Neural cell (in vitro differentiated cells): ENCODE measurements at regions not wholly inside any gene's neighbourhood (a gene's known extent, or its start where the extent isn't known, plus 50 kb on each side); places are given as distances from the start of the nearest gene placed in this dataset.

Source experiments
- H2AFZ ChIP-seq: fragments of 200-600, 300-800 bp; sonication (generic), shearing (Covaris generic); 2 replicates; pipeline ENCODE4 v1.6.0; 2014; ENCODE audit warnings: low read depth, mild to moderate bottlenecking, antibody characterized with exemption, low read length, moderate library complexity
- H3F3A ChIP-seq: fragments of 200-600 bp; shearing (Covaris generic); 2 replicates; pipeline ENCODE4 v1.6.1; 2016; ENCODE audit warnings: mild to moderate bottlenecking, moderate library complexity, mixed read lengths, antibody characterized with exemption, low read length; ENCODE audit not compliant: insufficient read depth, poor library complexity, severe bottlenecking
- H3K27ac ChIP-seq: fragments of 200-600, 300-800 bp; sonication (generic), shearing (Covaris generic); 2 replicates; pipeline ENCODE4 v1.5.1; 2014; ENCODE audit warnings: mild to moderate bottlenecking, low read length, moderate library complexity
- H3K27me3 ChIP-seq: fragments of 300-800, 200-600 bp; sonication (generic), shearing (Covaris generic); 2 replicates; pipeline ENCODE4 v1.6.0; 2014; ENCODE audit warnings: mild to moderate bottlenecking, low read depth, low read length, moderate library complexity; ENCODE audit not compliant: insufficient read depth
- H3K36me3 ChIP-seq: fragments of 300-800, 200-600 bp; sonication (generic), shearing (Covaris generic); 2 replicates; pipeline ENCODE4 v1.5.1; 2014; ENCODE audit warnings: mild to moderate bottlenecking, antibody characterized with exemption, low read length, moderate library complexity; ENCODE audit not compliant: insufficient read depth
- H3K4me2 ChIP-seq: fragments of 300-800, 200-600 bp; sonication (generic), shearing (Covaris generic); 2 replicates; pipeline ENCODE4 v1.6.0; 2014; ENCODE audit warnings: mild to moderate bottlenecking, low read length
- H3K4me3 ChIP-seq: fragments of 300-800, 200-600 bp; sonication (generic), shearing (Covaris generic); 2 replicates; pipeline ENCODE4 v1.5.1; 2014; ENCODE audit warnings: mild to moderate bottlenecking, low read length, moderate library complexity
- H3K79me2 ChIP-seq: fragments of 200-600 bp; shearing (Covaris generic); replicated peaks from 2 replicates; pipeline ENCODE4 v1.6.0; 2014; ENCODE audit warnings: mild to moderate bottlenecking, low read length, moderate library complexity; ENCODE audit not compliant: insufficient read depth
- H3K9ac ChIP-seq: fragments of 300-800, 200-600 bp; sonication (generic), shearing (Covaris generic); 2 replicates; pipeline ENCODE4 v1.6.1; 2016; ENCODE audit warnings: mild to moderate bottlenecking, low read length, mixed read lengths
- H3K9me2 ChIP-seq: fragments of 200-600 bp; shearing (Covaris generic); 2 replicates; pipeline ENCODE4 v1.6.1; 2016; ENCODE audit warnings: mild to moderate bottlenecking, low read length, mixed read lengths; ENCODE audit not compliant: insufficient read depth
- H3K9me3 ChIP-seq: fragments of 200-600, 300-800 bp; sonication (generic), shearing (Covaris generic); 2 replicates; pipeline ENCODE4 v1.6.1; 2016; ENCODE audit warnings: mild to moderate bottlenecking, mixed run types, low read length, moderate library complexity, mixed read lengths
- H4K20me1 ChIP-seq: fragments of 200-600 bp; shearing (Covaris generic); 2 replicates; pipeline ENCODE4 v1.6.1; 2016; ENCODE audit warnings: mild to moderate bottlenecking, mixed run types; ENCODE audit not compliant: insufficient read depth
- EP300 ChIP-seq: fragments of 450-650 bp; conservative IDR thresholded peaks from 2 replicates; pipeline ENCODE4 v1.6.1; 2014; ENCODE audit warnings: antibody characterized with exemption, mild to moderate bottlenecking, moderate library complexity; ENCODE audit not compliant: poor library complexity, severe bottlenecking
- EZH2 ChIP-seq: fragments of 200-600, 300-800 bp; shearing (Covaris generic), sonication (generic); IDR thresholded peaks from 2 replicates; pipeline ENCODE4 v1.6.1; 2014; ENCODE audit warnings: antibody characterized with exemption, low read length, borderline replicate concordance, mild to moderate bottlenecking; ENCODE audit not compliant: insufficient read depth, poor library complexity, severe bottlenecking
- MXI1 ChIP-seq: fragments of 450-650 bp; conservative IDR thresholded peaks from 2 replicates; pipeline ENCODE4 v1.6.1; 2014; ENCODE audit warnings: antibody characterized with exemption, mild to moderate bottlenecking; ENCODE audit not compliant: poor library complexity, severe bottlenecking
- POLR2AphosphoS5 ChIP-seq: IDR thresholded peaks from 2 replicates; pipeline ENCODE4 v1.6.1; 2012
- RAD21 ChIP-seq: fragments of 450-650 bp; conservative IDR thresholded peaks from 2 replicates; pipeline ENCODE4 v1.6.1; 2014; ENCODE audit warnings: antibody characterized with exemption, mild to moderate bottlenecking, moderate library complexity
- REST ChIP-seq: IDR thresholded peaks from 2 replicates; pipeline ENCODE4 v1.6.1; 2012; ENCODE audit warnings: borderline replicate concordance
- SMC3 ChIP-seq: fragments of 450-650 bp; conservative IDR thresholded peaks from 2 replicates; pipeline ENCODE4 v1.6.1; 2014; ENCODE audit warnings: antibody characterized with exemption, mild to moderate bottlenecking, moderate library complexity; ENCODE audit not compliant: poor library complexity
- TAF1 ChIP-seq: IDR thresholded peaks from 2 replicates; pipeline ENCODE4 v1.6.1; 2012; ENCODE audit warnings: low read depth
- TF ChIP-seq, protein P1 (sequence below): fragments of 450-650 bp; IDR thresholded peaks from 2 replicates; pipeline ENCODE4 v1.5.1; 2014; ENCODE audit warnings: antibody characterized with exemption, mild to moderate bottlenecking, moderate library complexity; ENCODE audit not compliant: poor library complexity, severe bottlenecking

- Histone ChIP-seq H3K9me3 (no peaks in the 10 kb centered on the region), H2AFZ (no peak overlapping the region), H3K4me2 (no peak overlapping the region), H3K4me3 (no peak overlapping the region), H3K27ac (no peak overlapping the region), H3K9me2 (no peaks in the 10 kb centered on the region), H3K27me3 (peaks cover 3% of the 10 kb centered on the region), H4K20me1 (no peaks in the 10 kb centered on the region), H3F3A (no peaks in the 10 kb centered on the region), H3K36me3 (no peaks in the 10 kb centered on the region), H3K9ac (no peak overlapping the region), H3K79me2 (no peaks in the 10 kb centered on the region)
- TF ChIP-seq EZH2 (no peak), POLR2AphosphoS5 (no peak), SMC3 (no peak), RAD21 (no peak), MXI1 (no peak), REST (no peak), EP300 (no peak)
- TF ChIP-seq, protein P1, sequence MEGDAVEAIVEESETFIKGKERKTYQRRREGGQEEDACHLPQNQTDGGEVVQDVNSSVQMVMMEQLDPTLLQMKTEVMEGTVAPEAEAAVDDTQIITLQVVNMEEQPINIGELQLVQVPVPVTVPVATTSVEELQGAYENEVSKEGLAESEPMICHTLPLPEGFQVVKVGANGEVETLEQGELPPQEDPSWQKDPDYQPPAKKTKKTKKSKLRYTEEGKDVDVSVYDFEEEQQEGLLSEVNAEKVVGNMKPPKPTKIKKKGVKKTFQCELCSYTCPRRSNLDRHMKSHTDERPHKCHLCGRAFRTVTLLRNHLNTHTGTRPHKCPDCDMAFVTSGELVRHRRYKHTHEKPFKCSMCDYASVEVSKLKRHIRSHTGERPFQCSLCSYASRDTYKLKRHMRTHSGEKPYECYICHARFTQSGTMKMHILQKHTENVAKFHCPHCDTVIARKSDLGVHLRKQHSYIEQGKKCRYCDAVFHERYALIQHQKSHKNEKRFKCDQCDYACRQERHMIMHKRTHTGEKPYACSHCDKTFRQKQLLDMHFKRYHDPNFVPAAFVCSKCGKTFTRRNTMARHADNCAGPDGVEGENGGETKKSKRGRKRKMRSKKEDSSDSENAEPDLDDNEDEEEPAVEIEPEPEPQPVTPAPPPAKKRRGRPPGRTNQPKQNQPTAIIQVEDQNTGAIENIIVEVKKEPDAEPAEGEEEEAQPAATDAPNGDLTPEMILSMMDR: no peak
Observed at GRCh38 chr12:107998863-107999262, 130.2 kb upstream of the WSCD2 start.

- TF ChIP-seq EP300: no peak
- TF ChIP-seq TAF1: no peak
- no peak for TF ChIP-seq RAD21
- no peak for TF ChIP-seq REST
- no peak for TF ChIP-seq SMC3
- no peak for TF ChIP-seq MXI1
- TF ChIP-seq, protein P1: no peak
- no peak for TF ChIP-seq POLR2AphosphoS5
- no peak for TF ChIP-seq EZH2
- Histone ChIP-seq H3K36me3 (no peaks in the 10 kb centered on the region), H3K27ac (no peak overlapping the region), H3K4me2 (no peak overlapping the region), H3K9me3 (no peaks in the 10 kb centered on the region), H3K4me3 (no peak overlapping the region), H2AFZ (no peak overlapping the region), H3F3A (no peaks in the 10 kb centered on the region), H3K9me2 (no peaks in the 10 kb centered on the region), H3K9ac (no peak overlapping the region), H3K27me3 (peaks cover 3% of the 10 kb centered on the region), H4K20me1 (no peaks in the 10 kb centered on the region), H3K79me2 (no peaks in the 10 kb centered on the region)
Observed at GRCh38 chr12:108000111-108000510, 129.0 kb upstream of the WSCD2 start.
